ENCODE measurements at regions not wholly inside any gene's neighbourhood (a gene's known extent, or its start where the extent isn't known, plus 50 kb on each side); places are given as distances from the start of the nearest gene placed in this dataset.
A peak's percentile ranks its signal among the peaks of the same experiment; 100 is the strongest.
"Not testable (repeated sequence)": the region's sequence is repeated elsewhere in the genome, so short reads cannot be mapped to it uniquely, and the experiment has no call there.

- DNase-seq: no peak
These were observed 51.0 kb upstream of the RCBTB2 start for GRCh38 chr13:48583859-48584311.

- DNase-seq: peak in 1 of 4 experiments; percentile 36
These were observed 52.6 kb upstream of the RCBTB2 start for GRCh38 chr13:48585456-48585840.

GRCh38 chr13:48586591-48587103, 53.8 kb upstream of the RCBTB2 start:
- no peak for DNase-seq

GRCh38 chr13:48588120-48588519, 55.2 kb upstream of the RCBTB2 start:
- DNase-seq: no peak

- peak in 2 of 4 experiments; percentile 21 to 35 for DNase-seq
These were observed 57.4 kb upstream of the RCBTB2 start for GRCh38 chr13:48590141-48590901.

- not testable (repeated sequence) for DNase-seq
These were observed 58.4 kb upstream of the RCBTB2 start for GRCh38 chr13:48591124-48591872.

- no peak for DNase-seq
These were observed 59.2 kb upstream of the RCBTB2 start for GRCh38 chr13:48591889-48592687.

- peak in 1 of 4 experiments; percentile 37 for DNase-seq
These were observed 59.8 kb upstream of the RCBTB2 start for GRCh38 chr13:48592688-48593049.

- peak in 3 of 4 experiments; percentile 43 to 50 (median 50) for DNase-seq
These were observed 60.2 kb upstream of the CYSLTR2 start for GRCh38 chr13:48593536-48593935.

GRCh38 chr13:48594096-48594815, 59.5 kb upstream of the CYSLTR2 start:
- peak in 2 of 4 experiments; percentile 30 to 31 for DNase-seq

GRCh38 chr13:48595431-48596429, 58.0 kb upstream of the CYSLTR2 start:
- DNase-seq: peak; percentile 66 to 87 (median 82)

- no peak for DNase-seq
These were observed 53.1 kb upstream of the CYSLTR2 start for GRCh38 chr13:48600374-48601364.

- no peak for DNase-seq
These were observed 51.3 kb upstream of the CYSLTR2 start for GRCh38 chr13:48602296-48603016.

- DNase-seq: no peak
These were observed 50.4 kb upstream of the CYSLTR2 start for GRCh38 chr13:48603375-48603774.
